Peyer's patch (tissue), 4 donors: ENCODE measurements at regions not wholly inside any gene's neighbourhood (a gene's known extent, or its start where the extent isn't known, plus 50 kb on each side); places are given as distances from the start of the nearest gene placed in this dataset.

ENCODE experiments used
- POLR2A ChIP-seq, 2 donors: fragments of 450-650 bp; IDR thresholded peaks; one replicate each; pipeline ENCODE4 v1.5.1; 2017; ENCODE audit warnings: antibody characterized with exemption in 2 of 2, mild to moderate bottlenecking in 2 of 2, moderate library complexity in 2 of 2
- TF ChIP-seq, protein P1 (sequence below), 6 experiments: fragments of 450-650 bp in 4 of 6; fragments of 200-600 bp in 2 of 6; sonication (generic) in 1 of 6; IDR thresholded peaks; one replicate each; pipeline ENCODE4 v1.5.1; 2017 to 2019; ENCODE audit warnings: antibody characterized with exemption in 6 of 6, mild to moderate bottlenecking in 3 of 6, moderate library complexity in 1 of 6

DNA sequence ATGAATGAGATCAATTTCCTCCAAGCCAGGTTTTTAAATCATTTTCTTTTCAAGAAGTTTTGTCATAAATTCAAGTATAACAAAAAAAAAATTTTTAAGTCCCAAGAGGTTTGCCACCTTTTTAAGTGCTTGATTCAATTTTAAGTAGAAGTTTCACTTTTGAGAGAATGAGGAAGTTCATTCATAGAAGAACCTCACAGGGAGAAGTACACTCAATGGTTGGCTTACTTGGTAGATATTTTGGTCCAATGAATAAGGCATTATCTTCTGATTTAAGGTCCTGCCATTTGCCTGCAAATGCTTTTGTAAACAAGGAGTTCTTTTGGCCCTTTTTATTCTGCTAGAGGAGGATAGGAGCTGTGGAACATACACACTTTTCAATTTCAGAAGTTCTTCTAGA is 96.7 kb upstream of the NOVA1 start:
- TF ChIP-seq, protein P1, sequence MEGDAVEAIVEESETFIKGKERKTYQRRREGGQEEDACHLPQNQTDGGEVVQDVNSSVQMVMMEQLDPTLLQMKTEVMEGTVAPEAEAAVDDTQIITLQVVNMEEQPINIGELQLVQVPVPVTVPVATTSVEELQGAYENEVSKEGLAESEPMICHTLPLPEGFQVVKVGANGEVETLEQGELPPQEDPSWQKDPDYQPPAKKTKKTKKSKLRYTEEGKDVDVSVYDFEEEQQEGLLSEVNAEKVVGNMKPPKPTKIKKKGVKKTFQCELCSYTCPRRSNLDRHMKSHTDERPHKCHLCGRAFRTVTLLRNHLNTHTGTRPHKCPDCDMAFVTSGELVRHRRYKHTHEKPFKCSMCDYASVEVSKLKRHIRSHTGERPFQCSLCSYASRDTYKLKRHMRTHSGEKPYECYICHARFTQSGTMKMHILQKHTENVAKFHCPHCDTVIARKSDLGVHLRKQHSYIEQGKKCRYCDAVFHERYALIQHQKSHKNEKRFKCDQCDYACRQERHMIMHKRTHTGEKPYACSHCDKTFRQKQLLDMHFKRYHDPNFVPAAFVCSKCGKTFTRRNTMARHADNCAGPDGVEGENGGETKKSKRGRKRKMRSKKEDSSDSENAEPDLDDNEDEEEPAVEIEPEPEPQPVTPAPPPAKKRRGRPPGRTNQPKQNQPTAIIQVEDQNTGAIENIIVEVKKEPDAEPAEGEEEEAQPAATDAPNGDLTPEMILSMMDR (IDR thresholded peaks at IDR 0.05): no peak
- no peak for TF ChIP-seq POLR2A (IDR thresholded peaks at IDR 0.05)
